Left lung (tissue), 4 donors: ENCODE measurements at regions not wholly inside any gene's neighbourhood (a gene's known extent, or its start where the extent isn't known, plus 50 kb on each side); places are given as distances from the start of the nearest gene placed in this dataset.
"Not testable (repeated sequence)": the region's sequence is repeated elsewhere in the genome, so short reads cannot be mapped to it uniquely, and the experiment has no call there.

Experiments
- ATAC-seq: fragments of 200-7000 bp; cut with Tn5 transposase; one replicate; pipeline ENCODE4 v1.9.1; 2020; ENCODE audit warnings: moderate library complexity
- DNase-seq, 4 donors: peaks; one replicate each; pipeline ENCODE4 v3.0.0-alpha.2; 2013 to 2020
- H3K27ac ChIP-seq, 2 donors: fragments of 200-600 bp; sonication (generic) in 1 of 2; one replicate each; pipeline versions ENCODE4 v1.5.0 to v1.8.0; 2020 to 2021
- H3K27me3 ChIP-seq, 2 donors: fragments of 200-600 bp; sonication (generic) in 1 of 2; one replicate each; pipeline versions ENCODE4 v1.5.0 to v1.8.0; 2020 to 2021
- H3K36me3 ChIP-seq, 2 donors: fragments of 200-600 bp; sonication (generic) in 1 of 2; one replicate each; pipeline versions ENCODE4 v1.5.0 to v1.8.0; 2020 to 2021
- H3K4me1 ChIP-seq, 2 donors: fragments of 200-600 bp; one replicate each; pipeline ENCODE4 v1.8.0; 2021
- H3K4me3 ChIP-seq, 2 donors: fragments of 200-600 bp; sonication (generic) in 1 of 2; one replicate each; pipeline versions ENCODE4 v1.5.0 to v1.8.0; 2020 to 2021; ENCODE audit warnings: mild to moderate bottlenecking in 1 of 2
- H3K9me3 ChIP-seq, 2 donors: fragments of 200-600 bp; sonication (generic) in 1 of 2; one replicate each; pipeline versions ENCODE4 v1.5.0 to v1.8.0; 2020 to 2021
- intact Hi-C, 2 donors: fragments of 100-400 bp; cut with DNase I; formaldehyde crosslinking; loops; one replicate each; pipeline versions ENCODE4 v1.11.2 to v1.14.2; 2022
- TF ChIP-seq, protein P1 (sequence below), 2 donors: fragments of 200-600 bp; sonication (generic) in 1 of 2; IDR thresholded peaks; one replicate each; pipeline versions ENCODE4 v1.5.0 to v1.8.0; 2021; ENCODE audit warnings: antibody characterized with exemption in 2 of 2
- donor health status: DM: no; HTN: yes; CAD: no.
- donor health status: DM: no; HTN: no; CAD: no.

DNA sequence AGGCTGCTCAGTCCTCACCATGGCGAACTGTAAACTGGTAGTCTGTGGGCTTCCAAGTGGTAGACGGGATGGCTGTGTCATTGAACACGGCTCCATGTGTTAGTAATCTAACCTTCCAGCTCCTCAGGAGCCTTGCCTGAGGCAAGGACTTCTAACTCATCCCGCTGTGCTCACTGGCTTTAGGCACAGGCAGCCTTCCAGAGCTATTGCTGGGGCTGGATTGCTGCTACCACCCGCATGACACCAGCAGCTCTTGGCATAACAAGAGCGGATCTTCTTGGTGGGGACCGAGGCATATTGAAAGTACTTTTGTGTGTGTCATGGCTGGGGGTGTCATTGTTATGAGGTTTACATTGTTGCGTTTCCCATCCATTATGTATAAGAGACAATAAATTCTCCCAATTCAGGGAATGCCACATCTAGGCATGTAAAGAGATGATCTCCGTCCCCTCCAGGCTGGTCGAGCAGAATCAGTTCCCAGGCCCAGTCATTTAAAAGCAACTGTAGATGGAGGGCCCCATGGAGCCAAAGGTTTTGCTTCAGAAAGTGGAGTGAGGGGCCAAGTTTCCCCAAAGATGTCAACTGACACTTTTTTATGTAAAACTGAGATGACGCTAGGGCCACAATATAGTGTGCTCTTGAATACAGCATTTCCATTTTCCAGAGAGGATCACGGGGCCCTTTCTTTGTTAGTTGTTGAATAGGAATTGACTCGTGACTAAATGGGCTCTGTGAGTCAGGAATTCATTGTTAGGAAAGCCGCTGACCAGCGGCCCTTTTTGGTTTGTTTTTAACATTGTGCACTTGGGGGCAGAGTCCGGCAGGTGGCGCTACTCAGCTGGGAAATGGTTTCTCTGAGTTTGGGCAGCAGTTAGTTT, 759.5 kb downstream of the TAF11L14 start:
- Histone ChIP-seq H3K36me3 (no peaks in the 10 kb centered on the region), H3K27me3 (no peaks in the 10 kb centered on the region), H3K4me1 (no peaks in the 10 kb centered on the region), H3K9me3 (no peaks in the 10 kb centered on the region), H3K4me3 (no peak overlapping the region), H3K27ac (no peak overlapping the region)
- peak; percentile 42 to 82 (median 64) for DNase-seq
- TF ChIP-seq, protein P1, sequence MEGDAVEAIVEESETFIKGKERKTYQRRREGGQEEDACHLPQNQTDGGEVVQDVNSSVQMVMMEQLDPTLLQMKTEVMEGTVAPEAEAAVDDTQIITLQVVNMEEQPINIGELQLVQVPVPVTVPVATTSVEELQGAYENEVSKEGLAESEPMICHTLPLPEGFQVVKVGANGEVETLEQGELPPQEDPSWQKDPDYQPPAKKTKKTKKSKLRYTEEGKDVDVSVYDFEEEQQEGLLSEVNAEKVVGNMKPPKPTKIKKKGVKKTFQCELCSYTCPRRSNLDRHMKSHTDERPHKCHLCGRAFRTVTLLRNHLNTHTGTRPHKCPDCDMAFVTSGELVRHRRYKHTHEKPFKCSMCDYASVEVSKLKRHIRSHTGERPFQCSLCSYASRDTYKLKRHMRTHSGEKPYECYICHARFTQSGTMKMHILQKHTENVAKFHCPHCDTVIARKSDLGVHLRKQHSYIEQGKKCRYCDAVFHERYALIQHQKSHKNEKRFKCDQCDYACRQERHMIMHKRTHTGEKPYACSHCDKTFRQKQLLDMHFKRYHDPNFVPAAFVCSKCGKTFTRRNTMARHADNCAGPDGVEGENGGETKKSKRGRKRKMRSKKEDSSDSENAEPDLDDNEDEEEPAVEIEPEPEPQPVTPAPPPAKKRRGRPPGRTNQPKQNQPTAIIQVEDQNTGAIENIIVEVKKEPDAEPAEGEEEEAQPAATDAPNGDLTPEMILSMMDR (IDR thresholded peaks at IDR 0.05) = peak; percentile 66 to 70
- intact Hi-C loops = no loop called here
- peak; percentile 89 for ATAC-seq

DNA sequence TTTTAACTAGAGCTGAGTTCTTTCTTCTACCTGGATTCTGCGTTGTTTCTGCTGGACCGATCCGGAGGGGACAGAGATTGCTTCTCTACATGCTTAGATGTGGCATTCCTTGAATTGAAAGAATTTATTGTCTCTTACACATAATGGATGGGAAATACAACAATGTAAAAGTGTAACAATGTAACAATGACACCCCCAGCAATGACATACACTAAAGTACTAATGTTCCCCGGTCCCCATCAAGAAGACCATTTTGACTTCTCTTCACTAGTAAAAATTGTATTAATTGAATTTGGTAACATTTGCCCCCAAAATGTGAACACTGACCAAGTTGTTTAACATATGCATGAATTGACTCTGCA, 760.2 kb downstream of the TAF11L14 start:
- H3K4me3 ChIP-seq = no peak overlapping the region
- no peaks in the 10 kb centered on the region for H3K27me3 ChIP-seq
- H3K27ac ChIP-seq = no peak overlapping the region
- no peak for ATAC-seq
- H3K9me3 ChIP-seq = no peaks in the 10 kb centered on the region
- TF ChIP-seq, protein P1 (IDR thresholded peaks at IDR 0.05) = peak in 1 of 2 donors; percentile 11
- H3K4me1 ChIP-seq = no peaks in the 10 kb centered on the region
- no peaks in the 10 kb centered on the region for H3K36me3 ChIP-seq
- intact Hi-C loops = no loop called here
- no peak for DNase-seq

DNA sequence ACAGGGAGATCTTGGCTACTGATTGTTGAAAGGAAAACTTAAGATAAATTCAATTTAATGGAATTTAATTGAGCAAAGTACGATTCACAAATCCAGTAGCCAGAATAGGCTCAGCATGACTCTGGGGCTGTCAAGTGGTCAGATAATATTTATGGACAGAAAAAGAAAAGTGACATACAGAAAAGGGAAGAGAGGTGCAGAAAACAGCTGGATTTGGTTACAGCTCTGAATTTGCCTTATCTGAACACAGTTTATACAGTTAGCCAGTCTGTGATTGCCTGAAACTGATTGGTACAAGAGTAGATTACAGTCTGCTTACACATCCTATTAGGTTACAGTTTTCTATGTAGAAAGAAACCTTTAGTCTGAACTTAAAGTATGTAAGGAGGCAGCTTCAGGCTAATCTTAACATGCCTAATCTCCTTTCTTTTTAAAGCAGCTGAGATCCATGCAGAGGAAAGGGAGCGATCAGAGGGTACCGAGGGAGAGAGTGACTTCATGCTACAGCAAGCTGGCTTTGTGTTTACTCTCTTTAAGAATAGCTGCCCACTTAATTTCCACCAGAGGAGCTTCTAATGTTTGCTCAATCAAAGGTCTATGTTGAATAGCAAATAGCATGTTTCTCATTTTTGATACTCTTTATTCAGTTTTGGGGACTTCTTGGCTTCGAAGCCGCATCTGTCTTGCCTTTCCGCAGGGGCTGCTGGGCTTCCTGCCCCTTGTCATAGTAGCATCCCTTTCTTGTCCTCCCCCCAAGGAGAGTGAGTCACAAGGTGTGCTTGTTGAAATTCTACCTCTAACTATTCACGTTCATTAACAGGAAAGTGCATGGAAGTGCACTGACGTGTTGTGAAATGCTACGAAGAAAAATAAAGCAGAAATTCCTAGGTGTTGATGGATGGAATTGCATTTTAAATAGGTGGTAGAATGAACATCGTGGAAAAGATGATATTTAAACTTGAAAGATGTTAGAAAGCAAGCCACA, 761.2 kb downstream of the TAF11L14 start:
- TF ChIP-seq, protein P1 (IDR thresholded peaks at IDR 0.05) = no peak
- ATAC-seq (peak; percentile 65), DNase-seq (peak in 2 of 4 donors; percentile 9 to 19)
- H3K36me3 ChIP-seq = no peaks in the 10 kb centered on the region
- no peaks in the 10 kb centered on the region for H3K9me3 ChIP-seq
- H3K27me3 ChIP-seq = no peaks in the 10 kb centered on the region
- intact Hi-C loops = no loop called here
- no peaks in the 10 kb centered on the region for H3K4me1 ChIP-seq
- H3K4me3 ChIP-seq = no peak overlapping the region
- no peak overlapping the region for H3K27ac ChIP-seq

DNA sequence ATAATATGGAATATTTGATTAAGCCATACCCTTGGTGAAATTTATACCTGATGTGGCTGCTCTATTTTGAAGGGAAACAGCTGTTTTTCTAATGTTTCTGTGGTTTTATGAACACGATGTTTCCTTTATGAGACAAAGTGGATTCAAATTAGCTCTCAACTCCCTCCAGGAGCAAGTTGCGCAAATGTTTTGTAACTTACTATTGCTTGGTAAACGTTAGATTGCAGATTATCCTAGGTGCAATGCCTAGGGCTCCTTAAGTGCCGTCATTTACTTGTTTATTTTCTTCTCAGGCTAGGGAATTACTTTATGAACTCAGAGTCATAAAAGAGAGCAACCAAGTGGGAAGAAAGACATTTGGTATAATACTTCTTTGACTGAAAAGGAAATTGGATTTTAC, 763.1 kb downstream of the TAF11L14 start:
- DNase-seq (peak in 1 of 4 donors; percentile 12), ATAC-seq (peak; percentile 59)
- TF ChIP-seq, protein P1 (IDR thresholded peaks at IDR 0.05) = no peak
- Histone ChIP-seq H3K27ac (no peak overlapping the region), H3K36me3 (no peaks in the 10 kb centered on the region), H3K4me1 (no peaks in the 10 kb centered on the region), H3K27me3 (no peaks in the 10 kb centered on the region), H3K4me3 (no peak overlapping the region), H3K9me3 (no peaks in the 10 kb centered on the region)
- intact Hi-C loops = no loop called here

DNA sequence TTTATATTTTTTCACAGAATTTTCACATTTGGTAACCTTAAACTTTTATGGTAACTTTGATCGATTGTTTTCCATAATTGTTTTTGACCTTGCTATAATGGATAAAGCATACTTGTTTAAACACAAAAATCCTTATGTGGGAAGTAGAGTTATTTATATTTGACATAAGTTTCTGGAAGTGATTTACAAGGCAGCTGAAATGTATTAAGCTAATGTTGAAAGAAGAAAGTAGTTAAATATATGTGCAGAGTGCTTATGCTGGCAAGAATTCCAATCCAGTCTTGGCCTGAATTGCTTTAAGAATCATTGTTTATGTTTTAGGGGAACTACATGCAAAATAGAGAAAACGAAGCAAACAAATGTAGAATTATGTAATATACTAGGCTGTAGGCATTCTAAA, 763.6 kb downstream of the TAF11L14 start:
- intact Hi-C loops = no loop called here
- H3K27ac ChIP-seq = no peak overlapping the region
- no peaks in the 10 kb centered on the region for H3K36me3 ChIP-seq
- H3K27me3 ChIP-seq = no peaks in the 10 kb centered on the region
- TF ChIP-seq, protein P1 (IDR thresholded peaks at IDR 0.05) = no peak
- H3K4me3 ChIP-seq = no peak overlapping the region
- ATAC-seq = no peak
- H3K9me3 ChIP-seq = no peaks in the 10 kb centered on the region
- no peaks in the 10 kb centered on the region for H3K4me1 ChIP-seq
- DNase-seq = peak in 1 of 4 donors; percentile 71

DNA sequence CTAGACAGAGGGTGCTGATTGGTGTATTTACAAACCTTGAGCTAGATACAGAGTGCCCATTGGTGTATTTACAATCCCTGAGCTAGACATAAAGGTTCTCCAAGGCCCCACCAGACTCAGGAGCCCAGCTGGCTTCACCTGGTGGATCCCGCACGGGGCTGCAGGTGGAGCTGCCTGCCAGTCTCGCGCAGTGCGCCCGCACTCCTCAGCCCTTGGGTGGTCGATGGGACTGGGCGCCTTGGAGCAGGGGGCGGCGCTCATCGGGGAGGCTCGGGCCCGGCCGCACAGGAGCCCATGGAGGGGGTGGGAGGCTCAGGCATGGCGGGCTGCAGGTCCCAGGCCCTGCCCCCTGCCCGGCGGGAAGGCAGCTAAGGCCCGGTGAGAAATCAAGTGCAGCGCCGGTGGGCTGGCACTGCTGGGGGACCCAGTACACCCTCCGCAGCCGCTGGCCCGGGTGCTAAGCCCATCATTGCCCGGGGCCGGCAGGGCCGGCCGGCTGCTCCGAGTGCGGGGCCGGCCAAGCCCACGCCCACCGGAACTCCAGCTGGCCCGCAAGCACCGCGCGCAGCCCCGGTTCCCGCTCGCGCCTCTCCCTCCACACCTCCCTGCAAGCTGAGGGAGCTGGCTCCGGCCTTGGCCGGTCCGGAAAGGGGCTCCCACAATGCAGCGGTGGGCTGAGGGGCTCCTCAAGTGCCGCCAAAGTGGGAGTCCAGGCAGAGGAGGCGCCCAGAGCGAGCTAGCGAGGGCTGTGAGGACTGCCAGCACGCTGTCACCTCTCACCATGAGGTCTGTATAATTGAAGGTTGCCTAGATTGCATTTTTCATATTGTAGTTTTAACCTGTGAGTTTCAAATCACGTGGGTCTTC, 765.4 kb downstream of the TAF11L14 start:
- ATAC-seq, H3K27me3 ChIP-seq, H3K9me3 ChIP-seq, H3K36me3 ChIP-seq, H3K4me3 ChIP-seq, H3K4me1 ChIP-seq, H3K27ac ChIP-seq, intact Hi-C loops: not testable (repeated sequence)
- peak in 1 of 4 donors; percentile 53 for DNase-seq
